GM12891 (cell line): ENCODE measurements at regions not wholly inside any gene's neighbourhood (a gene's known extent, or its start where the extent isn't known, plus 50 kb on each side); places are given as distances from the start of the nearest gene placed in this dataset.

Experiments
- POLR2AphosphoS5 ChIP-seq: IDR thresholded peaks from 2 replicates; pipeline ENCODE4 v1.6.1; 2011; ENCODE audit warnings: low read depth, low read length, control low read depth
- TAF1 ChIP-seq: IDR thresholded peaks from 2 replicates; pipeline ENCODE4 v1.6.1; 2011; ENCODE audit warnings: low read depth, low read length, control low read depth

DNA sequence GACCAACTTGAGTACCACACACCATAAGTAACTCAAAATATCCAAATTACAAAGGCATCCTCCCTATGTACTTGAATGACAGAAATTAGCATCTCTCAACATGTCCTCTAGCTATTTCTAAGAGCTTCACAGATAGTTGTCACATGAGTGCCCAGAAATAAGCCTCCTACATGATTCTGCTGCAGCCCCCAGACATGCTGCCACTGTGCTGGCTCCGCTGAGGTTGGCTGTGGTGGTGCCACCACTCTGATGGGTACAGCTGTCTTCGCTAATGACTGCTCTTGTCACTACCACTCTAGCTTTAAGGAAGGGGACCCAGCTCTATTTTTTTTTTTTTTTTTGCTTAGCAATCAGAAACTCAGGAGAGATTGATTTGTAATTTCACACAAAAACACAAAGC is 256.0 kb downstream of the GRXCR1 start:
- TF ChIP-seq POLR2AphosphoS5 (no peak), TAF1 (no peak)
